GM12874 (cell line): ENCODE measurements at regions not wholly inside any gene's neighbourhood (a gene's known extent, or its start where the extent isn't known, plus 50 kb on each side); places are given as distances from the start of the nearest gene placed in this dataset.
A peak's percentile ranks its signal among the peaks of the same experiment; 100 is the strongest.

Source experiments
- TF ChIP-seq, protein P1 (sequence below): IDR thresholded peaks from 2 replicates; pipeline ENCODE4 v1.5.1; 2011; ENCODE audit warnings: low read depth, mild to moderate bottlenecking, control low read depth, low read length, moderate library complexity; ENCODE audit not compliant: insufficient read depth

DNA sequence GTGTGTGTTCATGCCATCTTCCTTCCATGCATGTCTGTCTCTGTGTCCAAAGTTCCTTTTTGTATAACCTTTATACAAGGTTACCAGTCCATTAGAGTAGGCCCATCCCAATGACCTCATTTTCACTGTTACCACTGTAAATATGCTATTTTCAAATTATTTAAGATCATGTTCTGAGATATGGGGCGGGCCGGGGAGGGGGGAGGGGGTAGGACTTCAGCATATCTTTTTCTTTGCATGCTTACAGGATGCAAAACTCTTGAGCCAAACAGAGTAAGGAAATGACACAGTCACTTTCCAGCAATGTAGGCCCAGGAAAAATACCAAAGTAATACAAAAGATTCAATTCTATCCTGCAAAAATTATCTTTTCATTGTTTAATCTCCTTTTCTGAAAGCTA is 124.1 kb upstream of the HNRNPA3 start:
- TF ChIP-seq, protein P1, sequence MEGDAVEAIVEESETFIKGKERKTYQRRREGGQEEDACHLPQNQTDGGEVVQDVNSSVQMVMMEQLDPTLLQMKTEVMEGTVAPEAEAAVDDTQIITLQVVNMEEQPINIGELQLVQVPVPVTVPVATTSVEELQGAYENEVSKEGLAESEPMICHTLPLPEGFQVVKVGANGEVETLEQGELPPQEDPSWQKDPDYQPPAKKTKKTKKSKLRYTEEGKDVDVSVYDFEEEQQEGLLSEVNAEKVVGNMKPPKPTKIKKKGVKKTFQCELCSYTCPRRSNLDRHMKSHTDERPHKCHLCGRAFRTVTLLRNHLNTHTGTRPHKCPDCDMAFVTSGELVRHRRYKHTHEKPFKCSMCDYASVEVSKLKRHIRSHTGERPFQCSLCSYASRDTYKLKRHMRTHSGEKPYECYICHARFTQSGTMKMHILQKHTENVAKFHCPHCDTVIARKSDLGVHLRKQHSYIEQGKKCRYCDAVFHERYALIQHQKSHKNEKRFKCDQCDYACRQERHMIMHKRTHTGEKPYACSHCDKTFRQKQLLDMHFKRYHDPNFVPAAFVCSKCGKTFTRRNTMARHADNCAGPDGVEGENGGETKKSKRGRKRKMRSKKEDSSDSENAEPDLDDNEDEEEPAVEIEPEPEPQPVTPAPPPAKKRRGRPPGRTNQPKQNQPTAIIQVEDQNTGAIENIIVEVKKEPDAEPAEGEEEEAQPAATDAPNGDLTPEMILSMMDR, result no peak

- TF ChIP-seq, protein P1, result no peak
These were observed 121.6 kb upstream of the HNRNPA3 start for GRCh38 chr2:177090967-177091366.

DNA sequence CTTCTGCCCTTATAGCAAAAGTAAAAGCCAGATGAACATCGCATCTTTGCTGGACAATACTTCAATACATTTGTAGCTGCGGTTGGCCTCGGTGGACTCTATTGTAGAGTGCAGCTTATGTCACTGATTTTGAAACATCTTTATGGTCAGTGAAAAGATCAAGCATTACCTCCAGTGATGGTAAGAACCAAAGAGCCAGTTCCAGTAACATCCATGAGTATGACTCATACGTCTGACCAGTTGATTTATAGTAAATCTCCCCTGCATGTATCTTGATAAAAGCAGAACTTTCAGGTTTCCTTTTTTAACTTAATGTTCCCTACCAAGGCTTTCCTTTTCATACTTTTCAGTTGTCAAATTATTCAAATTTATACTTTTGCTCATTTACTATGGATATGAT is 119.2 kb upstream of the HNRNPA3 start:
- TF ChIP-seq, protein P1, result no peak

GRCh38 chr2:177098001-177098613 is 114.5 kb upstream of the HNRNPA3 start:
- TF ChIP-seq, protein P1, result no peak

DNA sequence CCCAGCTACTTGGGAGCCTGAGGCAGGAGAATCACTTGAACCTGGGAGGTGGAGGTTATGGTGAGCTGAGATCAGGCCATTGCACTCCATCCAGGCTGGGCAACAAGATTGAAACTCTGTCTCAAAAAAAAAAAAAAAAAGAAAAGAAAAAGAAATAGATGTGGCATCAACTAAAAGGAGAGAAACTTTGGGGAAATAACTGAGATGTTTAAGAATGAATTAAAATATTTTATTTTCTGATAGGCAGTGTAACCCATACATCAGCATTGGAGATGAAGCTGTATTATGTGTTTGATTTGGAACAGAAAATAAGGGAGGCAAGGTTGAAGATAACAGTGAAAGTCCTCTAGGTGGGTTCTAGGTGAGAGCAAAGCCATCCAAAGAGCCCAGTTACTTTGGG is 110.7 kb upstream of the HNRNPA3 start:
- TF ChIP-seq, protein P1, result no peak

- TF ChIP-seq, protein P1, result peak; percentile 48
These were observed 106.4 kb upstream of the HNRNPA3 start for GRCh38 chr2:177106212-177106611.

DNA sequence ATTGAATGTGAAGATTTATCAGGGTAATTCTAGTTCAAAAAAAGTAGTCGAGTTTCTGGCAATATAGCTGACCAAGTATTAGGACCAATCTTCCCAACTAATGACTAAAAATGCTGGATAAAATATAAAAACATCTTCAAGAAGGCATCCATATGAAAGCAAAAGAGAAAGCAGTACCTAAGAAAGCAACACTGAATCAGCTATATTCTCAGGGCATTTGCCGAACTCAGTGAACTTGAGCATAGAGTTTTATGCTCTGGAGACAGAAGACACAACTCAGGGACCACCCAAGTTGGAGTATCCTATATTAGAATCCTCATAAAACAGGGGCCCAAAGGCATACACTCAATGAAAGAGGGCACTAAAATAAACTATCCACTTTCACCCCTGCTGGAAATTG is 103.7 kb upstream of the HNRNPA3 start:
- TF ChIP-seq, protein P1, result no peak

DNA sequence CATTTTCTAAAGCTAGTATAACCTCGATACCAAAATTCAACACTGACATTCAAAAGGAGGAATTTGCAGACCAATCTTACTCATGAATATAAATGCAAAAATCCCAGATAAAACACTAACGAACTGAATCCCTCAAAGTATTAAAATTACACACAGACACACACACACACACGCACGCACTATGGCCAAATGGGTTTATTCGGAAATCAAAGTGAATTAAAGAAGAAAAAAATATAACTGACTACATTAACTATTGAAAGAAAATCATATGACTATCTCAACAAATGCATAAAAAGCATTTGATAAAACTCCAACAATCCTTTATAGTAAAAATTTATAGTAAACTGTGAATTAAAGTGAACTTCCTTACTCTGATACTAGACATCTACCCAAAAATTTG is 97.9 kb upstream of the HNRNPA3 start:
- TF ChIP-seq, protein P1, result no peak
